Parathyroid adenoma (tissue), 2 donors: ENCODE measurements at regions not wholly inside any gene's neighbourhood (a gene's known extent, or its start where the extent isn't known, plus 50 kb on each side); places are given as distances from the start of the nearest gene placed in this dataset.

Experiments used
- H2AFZ ChIP-seq: fragments of 300-600 bp; sonication (generic); one replicate; pipeline ENCODE4 v1.7.0; 2017; ENCODE audit warnings: antibody characterized with exemption, mild to moderate bottlenecking
- H3K27ac ChIP-seq: fragments of 300-600 bp; sonication (generic); one replicate; pipeline ENCODE4 v1.7.0; 2017
- H3K27me3 ChIP-seq: fragments of 300-600 bp; sonication (generic); one replicate; pipeline ENCODE4 v1.7.0; 2017; ENCODE audit warnings: low read length; ENCODE audit not compliant: control insufficient read depth, insufficient read depth
- H3K36me3 ChIP-seq: fragments of 300-600 bp; sonication (generic); one replicate; pipeline ENCODE4 v1.7.0; 2017; ENCODE audit warnings: low read length; ENCODE audit not compliant: control insufficient read depth, insufficient read depth
- H3K4me1 ChIP-seq: fragments of 300-600 bp; sonication (generic); one replicate; pipeline ENCODE4 v1.7.0; 2017; ENCODE audit warnings: control low read depth
- H3K4me2 ChIP-seq: fragments of 300-600 bp; sonication (generic); one replicate; pipeline ENCODE4 v1.7.0; 2017; ENCODE audit warnings: low read length
- H3K4me3 ChIP-seq: fragments of 300-600 bp; sonication (generic); one replicate; pipeline ENCODE4 v1.7.0; 2017; ENCODE audit warnings: low read depth, low read length
- H3K79me2 ChIP-seq: fragments of 300-600 bp; sonication (generic); one replicate; pipeline ENCODE4 v1.7.0; 2017; ENCODE audit warnings: control low read depth
- H3K9ac ChIP-seq: fragments of 300-600 bp; sonication (generic); one replicate; pipeline ENCODE4 v1.7.0; 2017; ENCODE audit warnings: mild to moderate bottlenecking
- H3K9me3 ChIP-seq: fragments of 300-600 bp; sonication (generic); one replicate; pipeline ENCODE4 v1.7.0; 2017; ENCODE audit warnings: low read length; ENCODE audit not compliant: control insufficient read depth
- CTCF ChIP-seq: fragments of 300-600 bp; sonication (generic); IDR thresholded peaks from one replicate; pipeline ENCODE4 v1.7.0; 2017; ENCODE audit warnings: antibody characterized with exemption, mild to moderate bottlenecking
- donor health status: primary hyperparathyroidism.

- H2AFZ ChIP-seq, result no peak overlapping the region
- peaks cover 3% of the 10 kb centered on the region for H3K4me1 ChIP-seq
- H3K36me3 ChIP-seq, result no peaks in the 10 kb centered on the region
- H3K27ac ChIP-seq, result no peak overlapping the region
- no peaks in the 10 kb centered on the region for H3K9me3 ChIP-seq
- no peak overlapping the region for H3K4me2 ChIP-seq
- no peak for TF ChIP-seq CTCF
- H3K4me3 ChIP-seq, result no peak overlapping the region
- H3K9ac ChIP-seq, result no peak overlapping the region
- H3K79me2 ChIP-seq, result no peaks in the 10 kb centered on the region
- no peaks in the 10 kb centered on the region for H3K27me3 ChIP-seq
Measured at GRCh38 chr15:38886315-38887163, 321.9 kb upstream of the RASGRP1 start.

- no peak overlapping the region for H3K4me3 ChIP-seq
- no peak overlapping the region for H3K27ac ChIP-seq
- no peak overlapping the region for H2AFZ ChIP-seq
- no peaks in the 10 kb centered on the region for H3K79me2 ChIP-seq
- no peaks in the 10 kb centered on the region for H3K9me3 ChIP-seq
- no peaks in the 10 kb centered on the region for H3K27me3 ChIP-seq
- H3K36me3 ChIP-seq, result no peaks in the 10 kb centered on the region
- H3K9ac ChIP-seq, result no peak overlapping the region
- no peak overlapping the region for H3K4me2 ChIP-seq
- no peak for TF ChIP-seq CTCF
- H3K4me1 ChIP-seq, result peaks cover 3% of the 10 kb centered on the region
Measured at GRCh38 chr15:38888701-38889221, 324.1 kb upstream of the RASGRP1 start.

GRCh38 chr15:38890194-38890593 is 325.6 kb upstream of the RASGRP1 start:
- no peaks in the 10 kb centered on the region for H3K36me3 ChIP-seq
- H3K27me3 ChIP-seq, result no peaks in the 10 kb centered on the region
- H3K4me2 ChIP-seq, result no peak overlapping the region
- H2AFZ ChIP-seq, result no peak overlapping the region
- H3K9me3 ChIP-seq, result no peaks in the 10 kb centered on the region
- H3K9ac ChIP-seq, result no peak overlapping the region
- no peak overlapping the region for H3K27ac ChIP-seq
- no peak for TF ChIP-seq CTCF
- no peaks in the 10 kb centered on the region for H3K79me2 ChIP-seq
- peaks cover 3% of the 10 kb centered on the region for H3K4me1 ChIP-seq
- no peak overlapping the region for H3K4me3 ChIP-seq

GRCh38 chr15:38893925-38894242 is 329.3 kb upstream of the RASGRP1 start:
- Histone ChIP-seq H3K9ac (no peak overlapping the region), H3K4me3 (no peak overlapping the region), H3K4me2 (no peak overlapping the region), H3K4me1 (peaks cover 2% of the 10 kb centered on the region), H2AFZ (no peak overlapping the region), H3K9me3 (no peaks in the 10 kb centered on the region), H3K27me3 (no peaks in the 10 kb centered on the region), H3K27ac (no peak overlapping the region), H3K36me3 (no peaks in the 10 kb centered on the region), H3K79me2 (no peaks in the 10 kb centered on the region)
- no peak for TF ChIP-seq CTCF
